OCI-LY3 (cell line): ENCODE measurements at regions not wholly inside any gene's neighbourhood (a gene's known extent, or its start where the extent isn't known, plus 50 kb on each side); places are given as distances from the start of the nearest gene placed in this dataset.

Experiments
- H2AFZ ChIP-seq: fragments of 200-600, 300-600 bp; shearing (Covaris generic); 2 replicates; pipeline ENCODE4 v1.6.0; 2014; ENCODE audit warnings: antibody characterized with exemption, low read depth, low read length
- H3K27ac ChIP-seq: fragments of 200-600, 300-600 bp; sonication (generic); 2 replicates; pipeline ENCODE4 v1.5.1; 2014; ENCODE audit warnings: mild to moderate bottlenecking, low read length, moderate library complexity, mixed read lengths
- H3K27me3 ChIP-seq: fragments of 200-600, 300-600 bp; sonication (generic); 2 replicates; pipeline ENCODE4 v1.6.1; 2014; ENCODE audit warnings: low read depth, low read length, mixed read lengths
- H3K36me3 ChIP-seq: fragments of 200-600, 300-600 bp; sonication (generic); replicated peaks from 2 replicates; pipeline ENCODE3; 2014; ENCODE audit warnings: low read depth, low read length, mixed read lengths
- H3K4me1 ChIP-seq: fragments of 300-600, 200-600 bp; sonication (generic); 2 replicates; pipeline ENCODE4 v1.6.1; 2014; ENCODE audit warnings: low read length, mixed read lengths
- H3K4me2 ChIP-seq: fragments of 200-600, 300-600 bp; sonication (generic); 2 replicates; pipeline ENCODE4 v1.6.1; 2014; ENCODE audit warnings: low read length, mixed read lengths
- H3K4me3 ChIP-seq: fragments of 300-600, 200-600 bp; sonication (generic); 2 replicates; pipeline ENCODE4 v1.5.1; 2014; ENCODE audit warnings: antibody characterized with exemption, mild to moderate bottlenecking, low read length, moderate library complexity
- H3K79me2 ChIP-seq: fragments of 300-600, 200-600 bp; shearing (Covaris generic); 2 replicates; pipeline ENCODE4 v1.6.1; 2014; ENCODE audit warnings: mild to moderate bottlenecking, low read length, mixed read lengths
- H3K9ac ChIP-seq: fragments of 300-600, 200-600 bp; shearing (Covaris generic); 2 replicates; pipeline ENCODE4 v1.6.0; 2014; ENCODE audit warnings: mild to moderate bottlenecking, low read length, moderate library complexity
- H3K9me3 ChIP-seq: fragments of 200-600, 300-600 bp; shearing (Covaris generic); 2 replicates; pipeline ENCODE4 v1.6.1; 2014; ENCODE audit warnings: low read length, mixed read lengths; ENCODE audit not compliant: insufficient read depth
- H4K20me1 ChIP-seq: fragments of 200-600, 300-600 bp; sonication (generic); 2 replicates; pipeline ENCODE4 v1.6.1; 2016; ENCODE audit warnings: low read length, mixed read lengths; ENCODE audit not compliant: insufficient read depth
- CTCF ChIP-seq: fragments of 200-600, 300-600 bp; sonication (generic); IDR thresholded peaks from 2 replicates; pipeline ENCODE4 v1.5.1; 2014; ENCODE audit warnings: antibody characterized with exemption, low read length, low read depth
- EZH2phosphoT487 ChIP-seq: fragments of 200-600 bp; shearing (Covaris generic); IDR thresholded peaks from 2 replicates; pipeline ENCODE4 v1.6.1; 2018; ENCODE audit warnings: antibody characterized with exemption, mixed run types, low read depth

GRCh38 chr10:4095166-4095917 is 310.3 kb upstream of the KLF6 start:
- Histone ChIP-seq H3K36me3 (no peaks in the 10 kb centered on the region), H3K4me2 (no peak overlapping the region), H3K4me1 (peaks cover 17% of the 10 kb centered on the region), H2AFZ (no peak overlapping the region), H3K9me3 (no peaks in the 10 kb centered on the region), H3K27ac (no peak overlapping the region), H3K4me3 (no peak overlapping the region), H4K20me1 (no peaks in the 10 kb centered on the region), H3K79me2 (no peaks in the 10 kb centered on the region), H3K27me3 (peaks cover 4% of the 10 kb centered on the region; the same call in 1 of the 2 replicates), H3K9ac (no peak overlapping the region)
- TF ChIP-seq CTCF (no peak), EZH2phosphoT487 (no peak)

GRCh38 chr10:4094751-4095150 is 309.7 kb upstream of the KLF6 start:
- H3K9me3 ChIP-seq = no peaks in the 10 kb centered on the region
- H3K27ac ChIP-seq = no peak overlapping the region
- no peaks in the 10 kb centered on the region for H4K20me1 ChIP-seq
- H3K4me1 ChIP-seq = peaks cover 11% of the 10 kb centered on the region
- H2AFZ ChIP-seq = no peak overlapping the region
- H3K9ac ChIP-seq = no peak overlapping the region
- no peak overlapping the region for H3K4me3 ChIP-seq
- 0 out of 2 replicates have a peak overlapping the region, but pooled peaks have one; percentile 3 for H3K4me2 ChIP-seq
- H3K27me3 ChIP-seq = peaks cover 4% of the 10 kb centered on the region; the same call in 1 of the 2 replicates
- TF ChIP-seq CTCF (no peak), EZH2phosphoT487 (no peak)
- H3K79me2 ChIP-seq = no peaks in the 10 kb centered on the region
- no peaks in the 10 kb centered on the region for H3K36me3 ChIP-seq

- Histone ChIP-seq H3K9ac (no peak overlapping the region), H4K20me1 (no peaks in the 10 kb centered on the region), H3K27me3 (no peaks in the 10 kb centered on the region), H2AFZ (no peak overlapping the region), H3K27ac (no peak overlapping the region), H3K4me1 (peaks cover 11% of the 10 kb centered on the region), H3K79me2 (no peaks in the 10 kb centered on the region), H3K9me3 (no peaks in the 10 kb centered on the region), H3K4me2 (no peak overlapping the region), H3K36me3 (no peaks in the 10 kb centered on the region), H3K4me3 (no peak overlapping the region)
- no peak for TF ChIP-seq EZH2phosphoT487
Measured at GRCh38 chr10:4093438-4093837, 308.4 kb upstream of the KLF6 start.

GRCh38 chr10:4088354-4089066 is 303.5 kb upstream of the KLF6 start:
- Histone ChIP-seq H3K4me3 (no peak overlapping the region), H3K9me3 (no peaks in the 10 kb centered on the region), H3K36me3 (no peaks in the 10 kb centered on the region), H3K27me3 (no peaks in the 10 kb centered on the region), H4K20me1 (no peaks in the 10 kb centered on the region), H3K9ac (no peak overlapping the region), H3K79me2 (no peaks in the 10 kb centered on the region), H3K4me2 (no peak overlapping the region), H3K27ac (no peak overlapping the region), H2AFZ (no peak overlapping the region), H3K4me1 (no peaks in the 10 kb centered on the region)
- TF ChIP-seq CTCF = no peak
- no peak for TF ChIP-seq EZH2phosphoT487
